Vagina (tissue), 2 donors: ENCODE measurements at regions not wholly inside any gene's neighbourhood (a gene's known extent, or its start where the extent isn't known, plus 50 kb on each side); places are given as distances from the start of the nearest gene placed in this dataset.

Experiments
- DNase-seq, 2 donors: peaks; one replicate each; pipeline ENCODE4 v3.0.0-alpha.2; 2017; ENCODE audit errors: extremely low spot score in 2 of 2
- H3K27ac ChIP-seq: fragments of 200-600 bp; sonication (generic); one replicate; pipeline ENCODE4 v1.5.1; 2019
- H3K27me3 ChIP-seq: fragments of 200-600 bp; sonication (generic); one replicate; pipeline ENCODE4 v1.5.1; 2019
- H3K36me3 ChIP-seq, 2 donors: fragments of 200-600 bp; sonication (generic); one replicate each; pipeline ENCODE4 v1.5.1; 2017 to 2019
- H3K4me1 ChIP-seq: fragments of 200-600 bp; sonication (generic); one replicate; pipeline ENCODE4 v1.5.1; 2019
- H3K4me3 ChIP-seq, 2 donors: fragments of 200-600 bp; sonication (generic); 1 replicate in 1 of 2; 2 replicates in 1 of 2; pipeline ENCODE4 v1.5.1; 2016 to 2019
- H3K9me3 ChIP-seq: fragments of 200-600 bp; sonication (generic); one replicate; pipeline ENCODE4 v1.5.1; 2019
- CTCF ChIP-seq, 3 experiments: fragments of 450-650 bp in 2 of 3; fragments of 200-600 bp in 1 of 3; sonication (generic) in 1 of 3; IDR thresholded peaks; one replicate each; pipeline ENCODE4 v1.5.1; 2017 to 2019; ENCODE audit warnings: antibody characterized with exemption in 3 of 3, mild to moderate bottlenecking in 2 of 3, moderate library complexity in 2 of 3
- POLR2A ChIP-seq, 2 donors: fragments of 450-650 bp; IDR thresholded peaks; one replicate each; pipeline ENCODE4 v1.6.1; 2017; ENCODE audit warnings: antibody characterized with exemption in 2 of 2, mild to moderate bottlenecking in 2 of 2, moderate library complexity in 2 of 2
- POLR2AphosphoS5 ChIP-seq, 2 donors: sonication (generic); formaldehyde crosslinking; IDR thresholded peaks; one replicate each; pipeline ENCODE4 v1.9.0; 2017; ENCODE audit warnings: antibody characterized with exemption in 2 of 2, mild to moderate bottlenecking in 2 of 2, low read depth in 1 of 2; ENCODE audit not compliant: insufficient read depth in 1 of 2
- intact Hi-C: fragments of 100-400 bp; cut with DNase I; formaldehyde crosslinking; loops from one replicate; pipeline ENCODE4 v1.15.1; 2023

- H3K9me3 ChIP-seq, result no peaks in the 10 kb centered on the region
- no peaks in the 10 kb centered on the region for H3K4me1 ChIP-seq
- intact Hi-C loops, result no loop called here
- H3K36me3 ChIP-seq, result no peaks in the 10 kb centered on the region
- TF ChIP-seq POLR2A (IDR thresholded peaks at IDR 0.05), result no peak
- no peak for TF ChIP-seq POLR2AphosphoS5 (IDR thresholded peaks at IDR 0.05; ENCODE audit: insufficient read depth in 1 of 2, low read depth in 1 of 2)
- no peak for TF ChIP-seq CTCF (IDR thresholded peaks at IDR 0.05)
- H3K27me3 ChIP-seq, result no peaks in the 10 kb centered on the region
- H3K27ac ChIP-seq, result no peak overlapping the region
- H3K4me3 ChIP-seq, result no peak overlapping the region
- no peak for DNase-seq
Observed at GRCh38 chr16:47880653-47881052, 275.1 kb downstream of the ABCC12 start.

- no peak overlapping the region for H3K27ac ChIP-seq
- DNase-seq, result no peak
- intact Hi-C loops, result no loop called here
- no peaks in the 10 kb centered on the region for H3K36me3 ChIP-seq
- no peaks in the 10 kb centered on the region for H3K9me3 ChIP-seq
- H3K4me3 ChIP-seq, result no peak overlapping the region
- TF ChIP-seq POLR2AphosphoS5 (IDR thresholded peaks at IDR 0.05; ENCODE audit: insufficient read depth in 1 of 2, low read depth in 1 of 2) (no peak), POLR2A (IDR thresholded peaks at IDR 0.05) (no peak), CTCF (IDR thresholded peaks at IDR 0.05) (no peak)
- no peaks in the 10 kb centered on the region for H3K4me1 ChIP-seq
- no peaks in the 10 kb centered on the region for H3K27me3 ChIP-seq
Observed at GRCh38 chr16:47877166-47877565, 278.6 kb downstream of the ABCC12 start.

- H3K27ac ChIP-seq, result no peak overlapping the region
- H3K4me1 ChIP-seq, result no peaks in the 10 kb centered on the region
- H3K9me3 ChIP-seq, result no peaks in the 10 kb centered on the region
- DNase-seq, result no peak
- no peaks in the 10 kb centered on the region for H3K36me3 ChIP-seq
- no peaks in the 10 kb centered on the region for H3K27me3 ChIP-seq
- TF ChIP-seq POLR2A (IDR thresholded peaks at IDR 0.05) (no peak), CTCF (IDR thresholded peaks at IDR 0.05) (no peak), POLR2AphosphoS5 (IDR thresholded peaks at IDR 0.05; ENCODE audit: insufficient read depth in 1 of 2, low read depth in 1 of 2) (no peak)
- intact Hi-C loops, result no loop called here
- no peak overlapping the region for H3K4me3 ChIP-seq
Observed at GRCh38 chr16:47876511-47876910, 279.3 kb downstream of the ABCC12 start.

DNA sequence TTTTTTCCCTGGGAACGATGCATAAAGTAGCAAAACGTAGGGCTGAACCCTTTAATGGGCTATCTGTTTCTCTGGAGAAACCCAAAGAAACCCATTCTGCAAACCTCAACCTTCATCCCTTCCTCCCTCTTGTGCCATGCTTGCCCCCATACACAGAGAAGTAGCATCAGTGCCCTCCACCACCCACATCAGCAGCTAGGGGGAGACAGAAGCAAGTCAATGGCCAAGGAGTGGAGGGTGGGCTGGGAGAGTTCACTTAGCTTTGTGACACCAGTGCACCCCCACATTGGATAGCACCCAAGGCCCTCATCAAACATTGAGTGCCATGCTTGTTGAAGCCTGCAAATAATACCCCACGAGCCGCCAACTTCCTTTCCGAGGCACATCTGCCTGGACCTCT is 282.4 kb downstream of the ABCC12 start:
- H3K27me3 ChIP-seq, result no peaks in the 10 kb centered on the region
- DNase-seq, result no peak
- H3K36me3 ChIP-seq, result no peaks in the 10 kb centered on the region
- H3K4me1 ChIP-seq, result no peaks in the 10 kb centered on the region
- H3K27ac ChIP-seq, result no peak overlapping the region
- TF ChIP-seq POLR2A (IDR thresholded peaks at IDR 0.05) (no peak), CTCF (IDR thresholded peaks at IDR 0.05) (no peak), POLR2AphosphoS5 (IDR thresholded peaks at IDR 0.05; ENCODE audit: insufficient read depth in 1 of 2, low read depth in 1 of 2) (no peak)
- no peaks in the 10 kb centered on the region for H3K9me3 ChIP-seq
- intact Hi-C loops, result no loop called here
- no peak overlapping the region for H3K4me3 ChIP-seq

- TF ChIP-seq POLR2AphosphoS5 (IDR thresholded peaks at IDR 0.05; ENCODE audit: insufficient read depth in 1 of 2, low read depth in 1 of 2) (no peak), CTCF (IDR thresholded peaks at IDR 0.05) (no peak), POLR2A (IDR thresholded peaks at IDR 0.05) (no peak)
- no peak for DNase-seq
- Histone ChIP-seq H3K27me3 (no peaks in the 10 kb centered on the region), H3K4me3 (no peak overlapping the region), H3K36me3 (no peaks in the 10 kb centered on the region), H3K4me1 (no peaks in the 10 kb centered on the region), H3K27ac (no peak overlapping the region), H3K9me3 (no peaks in the 10 kb centered on the region)
- intact Hi-C loops, result no loop called here
Observed at GRCh38 chr16:47872225-47872624, 283.6 kb downstream of the ABCC12 start.
